Peyer's patch (tissue), 4 donors: ENCODE measurements at regions not wholly inside any gene's neighbourhood (a gene's known extent, or its start where the extent isn't known, plus 50 kb on each side); places are given as distances from the start of the nearest gene placed in this dataset.

Experiments
- POLR2A ChIP-seq, 2 donors: fragments of 450-650 bp; IDR thresholded peaks; one replicate each; pipeline ENCODE4 v1.5.1; 2017; ENCODE audit warnings: antibody characterized with exemption in 2 of 2, mild to moderate bottlenecking in 2 of 2, moderate library complexity in 2 of 2
- TF ChIP-seq, protein P1 (sequence below), 6 experiments: fragments of 450-650 bp in 4 of 6; fragments of 200-600 bp in 2 of 6; sonication (generic) in 1 of 6; IDR thresholded peaks; one replicate each; pipeline ENCODE4 v1.5.1; 2017 to 2019; ENCODE audit warnings: antibody characterized with exemption in 6 of 6, mild to moderate bottlenecking in 3 of 6, moderate library complexity in 1 of 6

DNA sequence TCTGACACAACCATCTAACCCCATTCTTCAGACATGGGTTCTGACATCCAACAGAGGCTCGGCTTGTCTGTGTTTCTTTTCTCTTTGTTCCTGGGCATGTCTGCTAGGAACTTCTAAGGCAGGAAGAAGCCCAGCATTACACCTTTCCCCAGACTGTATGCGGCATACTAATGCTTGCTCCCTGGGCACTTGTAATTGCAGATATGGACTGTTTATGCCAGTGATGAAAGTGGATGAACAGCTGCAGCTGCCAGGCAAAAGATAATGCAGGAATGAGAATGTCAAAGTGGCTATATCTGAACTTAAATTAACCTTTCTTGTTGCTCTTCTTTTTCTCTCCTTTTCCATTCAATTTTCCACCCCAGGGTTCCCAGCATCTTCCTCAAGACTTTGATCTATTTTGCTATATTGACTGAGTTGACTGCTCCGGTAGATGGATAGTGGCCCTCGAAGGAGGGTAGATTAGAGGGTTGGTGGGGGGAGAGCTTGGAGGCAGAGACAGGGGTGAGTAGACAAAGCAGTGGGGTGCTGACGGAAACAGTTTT, 344.4 kb downstream of the MAN2A1 start:
- TF ChIP-seq, protein P1, sequence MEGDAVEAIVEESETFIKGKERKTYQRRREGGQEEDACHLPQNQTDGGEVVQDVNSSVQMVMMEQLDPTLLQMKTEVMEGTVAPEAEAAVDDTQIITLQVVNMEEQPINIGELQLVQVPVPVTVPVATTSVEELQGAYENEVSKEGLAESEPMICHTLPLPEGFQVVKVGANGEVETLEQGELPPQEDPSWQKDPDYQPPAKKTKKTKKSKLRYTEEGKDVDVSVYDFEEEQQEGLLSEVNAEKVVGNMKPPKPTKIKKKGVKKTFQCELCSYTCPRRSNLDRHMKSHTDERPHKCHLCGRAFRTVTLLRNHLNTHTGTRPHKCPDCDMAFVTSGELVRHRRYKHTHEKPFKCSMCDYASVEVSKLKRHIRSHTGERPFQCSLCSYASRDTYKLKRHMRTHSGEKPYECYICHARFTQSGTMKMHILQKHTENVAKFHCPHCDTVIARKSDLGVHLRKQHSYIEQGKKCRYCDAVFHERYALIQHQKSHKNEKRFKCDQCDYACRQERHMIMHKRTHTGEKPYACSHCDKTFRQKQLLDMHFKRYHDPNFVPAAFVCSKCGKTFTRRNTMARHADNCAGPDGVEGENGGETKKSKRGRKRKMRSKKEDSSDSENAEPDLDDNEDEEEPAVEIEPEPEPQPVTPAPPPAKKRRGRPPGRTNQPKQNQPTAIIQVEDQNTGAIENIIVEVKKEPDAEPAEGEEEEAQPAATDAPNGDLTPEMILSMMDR (IDR thresholded peaks at IDR 0.05): no peak
- TF ChIP-seq POLR2A (IDR thresholded peaks at IDR 0.05): no peak
